IMR-90 (cell line): ENCODE measurements at regions not wholly inside any gene's neighbourhood (a gene's known extent, or its start where the extent isn't known, plus 50 kb on each side); places are given as distances from the start of the nearest gene placed in this dataset.

Experiments
- ATAC-seq: fragments of 200-7000 bp; cut with Tn5 transposase; 2 replicates; pipeline ENCODE4 v1.9.1; 2020; ENCODE audit warnings: low read depth, mild to moderate bottlenecking, moderate library complexity
- BruUV-seq: library from RNA; stranded (reverse); fragments of 400-500 nt; replicated peaks from 2 replicates; lab custom pipeline; 2021; lab: Mats Ljungman, UMichigan
- CTCF ChIA-PET: fragments of 300-600 bp; formaldehyde crosslinking; extraction: SDS; loops from one replicate; lab custom pipeline; 2021; ENCODE audit warnings: antibody characterized with exemption; lab: Yijun Ruan, JAX
- POLR2A ChIA-PET: fragments of 300-600 bp; sonication (Branson Sonifier 250); formaldehyde crosslinking; loops from one replicate; lab custom pipeline; 2022; ENCODE audit warnings: antibody characterized with exemption; ENCODE audit not compliant: unreplicated experiment; lab: Charles Lee
- DNase-seq: peaks from one replicate; pipeline ENCODE4 v3.0.0; 2013
- H2AFZ ChIP-seq: replicated peaks from 2 replicates; pipeline ENCODE3; 2013; ENCODE audit warnings: low read length, mild to moderate bottlenecking; ENCODE audit not compliant: poor library complexity
- H2AK5ac ChIP-seq: 2 replicates; pipeline ENCODE4 v1.6.1; 2013; ENCODE audit warnings: low read depth, low read length, inconsistent platforms
- H2AK9ac ChIP-seq: replicated peaks from 2 replicates; pipeline ENCODE3; 2013; ENCODE audit warnings: mild to moderate bottlenecking, low read depth, low read length, moderate library complexity; ENCODE audit not compliant: poor library complexity
- H2BK120ac ChIP-seq: 2 replicates; pipeline ENCODE4 v1.6.1; 2013; ENCODE audit warnings: low read depth, low read length, inconsistent platforms
- H2BK15ac ChIP-seq: 3 replicates; pipeline ENCODE4 v1.6.1; 2013; ENCODE audit warnings: low read depth, low read length, inconsistent platforms
- H2BK20ac ChIP-seq: 2 replicates; pipeline ENCODE4 v1.6.1; 2013; ENCODE audit warnings: low read depth, mild to moderate bottlenecking, inconsistent platforms, low read length, moderate library complexity
- H2BK5ac ChIP-seq: 2 replicates; pipeline ENCODE4 v1.6.1; 2013; ENCODE audit warnings: mild to moderate bottlenecking, low read depth, low read length, inconsistent platforms; ENCODE audit not compliant: poor library complexity, severe bottlenecking
- H3K14ac ChIP-seq: replicated peaks from 2 replicates; pipeline ENCODE4 v1.6.1; 2013; ENCODE audit warnings: low read depth, low read length, inconsistent platforms
- H3K18ac ChIP-seq: 2 replicates; pipeline ENCODE4 v1.6.1; 2013; ENCODE audit warnings: low read depth, low read length, control low read depth
- H3K23ac ChIP-seq: 2 replicates; pipeline ENCODE4 v1.6.1; 2013; ENCODE audit warnings: low read depth, low read length, inconsistent platforms
- H3K27ac ChIP-seq: 2 replicates; pipeline ENCODE4 v1.5.1; 2013; ENCODE audit warnings: mild to moderate bottlenecking, control low read depth, low read length; ENCODE audit not compliant: insufficient read depth
- H3K27me3 ChIP-seq: 2 replicates; pipeline ENCODE4 v1.6.1; 2013; ENCODE audit warnings: low read length; ENCODE audit not compliant: control insufficient read depth, insufficient read depth
- H3K36me3 ChIP-seq: 2 replicates; pipeline ENCODE4 v1.6.1; 2013; ENCODE audit warnings: low read length, mixed read lengths; ENCODE audit not compliant: control insufficient read depth, insufficient read depth
- H3K4ac ChIP-seq: 2 replicates; pipeline ENCODE4 v1.6.1; 2013; ENCODE audit warnings: low read depth, low read length, inconsistent platforms
- H3K4me1 ChIP-seq: 2 replicates; pipeline ENCODE4 v1.6.1; 2013; ENCODE audit warnings: low read length, mixed read lengths; ENCODE audit not compliant: control insufficient read depth, insufficient read depth
- H3K4me2 ChIP-seq: 2 replicates; pipeline ENCODE4 v1.6.1; 2013; ENCODE audit warnings: low read depth, mild to moderate bottlenecking, control low read depth, low read length, moderate library complexity
- H3K4me3 ChIP-seq: 2 replicates; pipeline ENCODE4 v1.5.1; 2013; ENCODE audit warnings: low read depth, mild to moderate bottlenecking, control low read depth, low read length, moderate library complexity; ENCODE audit not compliant: insufficient read depth
- H3K56ac ChIP-seq: 2 replicates; pipeline ENCODE4 v1.6.1; 2013; ENCODE audit warnings: low read length, inconsistent platforms; ENCODE audit not compliant: insufficient read depth; ENCODE audit errors: extremely low read depth
- H3K79me1 ChIP-seq, 2 experiments: 2 replicates each; pipeline ENCODE4 v1.6.1; 2013; ENCODE audit warnings: low read length in 2 of 2, inconsistent platforms in 1 of 2, low read depth in 1 of 2
- H3K9ac ChIP-seq: 2 replicates; pipeline ENCODE4 v1.6.1; 2013; ENCODE audit warnings: low read depth, low read length, control low read depth
- H3K9me1 ChIP-seq: 2 replicates; pipeline ENCODE4 v1.6.1; 2013; ENCODE audit warnings: low read length, inconsistent platforms; ENCODE audit not compliant: insufficient read depth
- H3K9me3 ChIP-seq: 2 replicates; pipeline ENCODE4 v1.6.1; 2013; ENCODE audit warnings: low read length; ENCODE audit not compliant: control insufficient read depth, insufficient read depth
- H4K20me1 ChIP-seq: 2 replicates; pipeline ENCODE4 v1.6.1; 2013; ENCODE audit warnings: low read length, inconsistent platforms; ENCODE audit not compliant: insufficient read depth
- H4K5ac ChIP-seq: 2 replicates; pipeline ENCODE4 v1.6.1; 2013; ENCODE audit warnings: mild to moderate bottlenecking, low read depth, low read length, control low read depth
- H4K8ac ChIP-seq, 2 experiments: 2 replicates each; pipeline ENCODE4 v1.6.1; 2013; ENCODE audit warnings: low read depth in 2 of 2, low read length in 2 of 2, control low read depth in 1 of 2, inconsistent platforms in 1 of 2
- H4K91ac ChIP-seq: 2 replicates; pipeline ENCODE4 v1.6.1; 2013; ENCODE audit warnings: low read depth, low read length, inconsistent platforms; ENCODE audit not compliant: insufficient read depth
- BHLHE40 ChIP-seq: fragments of 150-350 bp; IDR thresholded peaks from 2 replicates; pipeline ENCODE4 v1.6.1; 2016; ENCODE audit warnings: mild to moderate bottlenecking, low read depth, low read length
- CTCF ChIP-seq: conservative IDR thresholded peaks from 2 replicates; pipeline ENCODE4 v1.5.1; 2012; ENCODE audit warnings: mild to moderate bottlenecking, low read depth, low read length, improper control_type of control experiment
- FOS ChIP-seq: fragments of 150-350 bp; IDR thresholded peaks from 2 replicates; pipeline ENCODE4 v1.6.1; 2016; ENCODE audit warnings: low read depth, low read length
- MAFK ChIP-seq: IDR thresholded peaks from 2 replicates; pipeline ENCODE4 v1.6.1; 2012; ENCODE audit warnings: low read depth, low read length, improper control_type of control experiment
- MAZ ChIP-seq: IDR thresholded peaks from 2 replicates; pipeline ENCODE4 v1.6.1; 2012; ENCODE audit warnings: low read depth, mild to moderate bottlenecking, low read length, improper control_type of control experiment, moderate library complexity, borderline replicate concordance
- MXI1 ChIP-seq: IDR thresholded peaks from 2 replicates; pipeline ENCODE4 v1.6.1; 2012; ENCODE audit warnings: low read depth, mild to moderate bottlenecking, low read length, moderate library complexity, borderline replicate concordance
- NFE2L2 ChIP-seq: fragments of 150-350 bp; IDR thresholded peaks from 2 replicates; pipeline ENCODE4 v1.6.1; 2016; ENCODE audit warnings: low read depth, mild to moderate bottlenecking, low read length
- RCOR1 ChIP-seq: IDR thresholded peaks from 2 replicates; pipeline ENCODE4 v1.6.1; 2012; ENCODE audit warnings: mild to moderate bottlenecking, low read length, improper control_type of control experiment; ENCODE audit not compliant: insufficient replicate concordance
- SMC3 ChIP-seq: fragments of 150-350 bp; IDR thresholded peaks from 2 replicates; pipeline ENCODE4 v1.6.1; 2016; ENCODE audit warnings: low read depth, mild to moderate bottlenecking, antibody characterized with exemption, low read length, moderate library complexity
- USF2 ChIP-seq: fragments of 150-350 bp; IDR thresholded peaks from 2 replicates; pipeline ENCODE4 v1.6.1; 2017; ENCODE audit warnings: mild to moderate bottlenecking, antibody characterized with exemption, low read length, low read depth
- WGBS, 2 experiments: methylation state at CpG; one replicate each; pipeline versions ENCODE4 v1.1.5 to v1.1.7; 2013; ENCODE audit warnings: missing lambda C conversion rate in 2 of 2; ENCODE audit not compliant: insufficient read length in 1 of 2; ENCODE audit errors: extremely low coverage in 2 of 2; 5-methylcytosine and 5-hydroxymethylcytosine counted together
- dilution Hi-C: fragments of 300-500 bp; cut with HindIII; formaldehyde crosslinking; loops from one replicate; pipeline ENCODE4 v1.14.3; 2018; ENCODE audit warnings: low sequenced_read_pairs; ENCODE audit not compliant: unreplicated experiment
- in situ Hi-C: fragments of 300-500 bp; cut with MboI; formaldehyde crosslinking; loops from 3 replicates; pipeline ENCODE4 v1.14.3; 2019; ENCODE audit warnings: low sequenced_read_pairs, inconsistent platforms, mixed read lengths
- intact Hi-C: fragments of 100-400 bp; cut with micrococcal nuclease; formaldehyde crosslinking; loops from 2 replicates; pipeline ENCODE4 v1.10.0; 2022

GRCh38 chr13:57044910-57045309 is 95.8 kb upstream of the PRR20A start:
- no peak overlapping the region for H4K8ac ChIP-seq
- dilution Hi-C loops = no loop called here
- in situ Hi-C loops = no loop called here
- ATAC-seq = no peak
- no peak overlapping the region for H4K5ac ChIP-seq
- H3K56ac ChIP-seq = no peak overlapping the region
- no peak overlapping the region for H2AFZ ChIP-seq
- no peak overlapping the region for H4K91ac ChIP-seq
- no peaks in the 10 kb centered on the region for H3K27me3 ChIP-seq
- no peak overlapping the region for H2BK15ac ChIP-seq
- no peak overlapping the region for H3K4ac ChIP-seq
- POLR2A ChIA-PET = no interaction called here
- H3K27ac ChIP-seq = no peak overlapping the region
- no peak overlapping the region for H2BK5ac ChIP-seq
- no peak overlapping the region for H2AK5ac ChIP-seq
- H3K79me1 ChIP-seq = no peaks in the 10 kb centered on the region
- no peak overlapping the region for H3K4me3 ChIP-seq
- no peak overlapping the region for H3K18ac ChIP-seq
- H3K36me3 ChIP-seq = no peaks in the 10 kb centered on the region
- no peak overlapping the region for H3K4me2 ChIP-seq
- no peaks in the 10 kb centered on the region for H3K4me1 ChIP-seq
- no CpG with 5 or more reads among the region's 1 CpG for WGBS, 2 experiments
- CTCF ChIA-PET = no interaction called here
- intact Hi-C loops = no loop called here
- no peak overlapping the region for H2AK9ac ChIP-seq
- H2BK20ac ChIP-seq = no peak overlapping the region
- H2BK120ac ChIP-seq = no peak overlapping the region
- DNase-seq = no peak
- H3K14ac ChIP-seq = no peak overlapping the region
- TF ChIP-seq MAZ = no peak
- no peak for TF ChIP-seq BHLHE40
- no peak for TF ChIP-seq FOS
- TF ChIP-seq RCOR1 = no peak
- TF ChIP-seq SMC3 = no peak
- no peak for TF ChIP-seq CTCF
- no peak for TF ChIP-seq USF2
- no peak for TF ChIP-seq MAFK
- TF ChIP-seq MXI1 = no peak
- TF ChIP-seq NFE2L2 = no peak
- no peaks in the 10 kb centered on the region for H4K20me1 ChIP-seq
- H3K9ac ChIP-seq = no peak overlapping the region
- no peak overlapping the region for H3K23ac ChIP-seq
- peaks cover 2% of the 10 kb centered on the region for H3K9me3 ChIP-seq
- no TSS peak for BruUV-seq
- no peaks in the 10 kb centered on the region for H3K9me1 ChIP-seq
